Brain pericyte (primary cell): ENCODE measurements at regions not wholly inside any gene's neighbourhood (a gene's known extent, or its start where the extent isn't known, plus 50 kb on each side); places are given as distances from the start of the nearest gene placed in this dataset.
"Not testable (repeated sequence)": the region's sequence is repeated elsewhere in the genome, so short reads cannot be mapped to it uniquely, and the experiment has no call there.

Experiments used
- DNase-seq: peaks from one replicate; pipeline ENCODE4 v3.0.0-alpha.2; 2012; ENCODE audit warnings: low read depth, low spot score

GRCh38 chr10:20658158-20658557, 239.0 kb downstream of the NEBL start:
- no peak for DNase-seq

GRCh38 chr10:20656886-20657285, 240.2 kb downstream of the NEBL start:
- no peak for DNase-seq

- not testable (repeated sequence) for DNase-seq
Measured at GRCh38 chr10:20652424-20652823, 244.7 kb downstream of the NEBL start.

- no peak for DNase-seq
Measured at GRCh38 chr10:20648263-20648874, 248.7 kb downstream of the NEBL start.

- no peak for DNase-seq
Measured at GRCh38 chr10:20647756-20648155, 249.4 kb downstream of the NEBL start.

GRCh38 chr10:20644421-20644820, 252.7 kb downstream of the NEBL start:
- DNase-seq = no peak

- no peak for DNase-seq
Measured at GRCh38 chr10:20641605-20642004, 255.5 kb downstream of the NEBL start.

GRCh38 chr10:20635570-20635969, 261.5 kb downstream of the NEBL start:
- no peak for DNase-seq

- no peak for DNase-seq
Measured at GRCh38 chr10:20634839-20635238, 262.3 kb downstream of the NEBL start.

GRCh38 chr10:20633714-20634113, 263.4 kb downstream of the NEBL start:
- no peak for DNase-seq

- DNase-seq = no peak
Measured at GRCh38 chr10:20632696-20633095, 264.4 kb downstream of the NEBL start.

- no peak for DNase-seq
Measured at GRCh38 chr10:20631229-20631628, 265.9 kb downstream of the NEBL start.

GRCh38 chr10:20630092-20630643, 266.9 kb downstream of the NEBL start:
- DNase-seq = no peak

- DNase-seq = no peak
Measured at GRCh38 chr10:20627946-20628507, 269.1 kb downstream of the NEBL start.

- no peak for DNase-seq
Measured at GRCh38 chr10:20627087-20627486, 270.0 kb downstream of the NEBL start.

- DNase-seq = no peak
Measured at GRCh38 chr10:20625868-20626267, 271.2 kb downstream of the NEBL start.

- no peak for DNase-seq
Measured at GRCh38 chr10:20624642-20625041, 272.5 kb downstream of the NEBL start.

GRCh38 chr10:20623546-20623945, 273.6 kb downstream of the NEBL start:
- no peak for DNase-seq

GRCh38 chr10:20622531-20623211, 274.4 kb downstream of the NEBL start:
- peak; percentile 10 for DNase-seq

GRCh38 chr10:20620981-20621380, 276.1 kb downstream of the NEBL start:
- DNase-seq = no peak

- DNase-seq = no peak
Measured at GRCh38 chr10:20618011-20618547, 279.0 kb downstream of the NEBL start.

- no peak for DNase-seq
Measured at GRCh38 chr10:20616918-20617810, 279.9 kb downstream of the NEBL start.
